Neural progenitor cell (in vitro differentiated cells): ENCODE measurements at regions not wholly inside any gene's neighbourhood (a gene's known extent, or its start where the extent isn't known, plus 50 kb on each side); places are given as distances from the start of the nearest gene placed in this dataset.

Source experiments
- CTCF ChIP-seq: fragments of 200-600 bp; sonication (generic); IDR thresholded peaks from 2 replicates; pipeline ENCODE4 v1.5.1; 2017; ENCODE audit warnings: antibody characterized with exemption, mild to moderate bottlenecking
- EZH2 ChIP-seq: fragments of 200-600 bp; sonication (generic); IDR thresholded peaks from 2 replicates; pipeline ENCODE4 v1.6.1; 2017; ENCODE audit warnings: antibody characterized with exemption, mild to moderate bottlenecking, moderate library complexity
- EZH2phosphoT487 ChIP-seq: fragments of 200-600 bp; sonication (generic); IDR thresholded peaks from 2 replicates; pipeline ENCODE4 v1.6.1; 2017; ENCODE audit warnings: antibody characterized with exemption

GRCh38 chr2:18848646-18849045 lies 259.3 kb upstream of the NT5C1B start:
- TF ChIP-seq CTCF = no peak
- no peak for TF ChIP-seq EZH2phosphoT487
- no peak for TF ChIP-seq EZH2
